SK-N-SH (cell line): ENCODE measurements at regions not wholly inside any gene's neighbourhood (a gene's known extent, or its start where the extent isn't known, plus 50 kb on each side); places are given as distances from the start of the nearest gene placed in this dataset.

Experiments
- CTCF ChIA-PET: fragments of 300-600, 350-600 bp; formaldehyde crosslinking; extraction: SDS; loops from one replicate; lab custom pipeline; 2021; lab: Yijun Ruan, JAX
- POLR2A ChIA-PET: fragments of 350-600 bp; sonication (Branson Sonifier 250); formaldehyde crosslinking; extraction: SDS; loops from one replicate; lab custom pipeline; 2020; ENCODE audit warnings: antibody characterized with exemption, inconsistent platforms; lab: Yijun Ruan, JAX
- DNase-seq: peaks from one replicate; pipeline ENCODE4 v3.0.0; 2012
- H2AFZ ChIP-seq: fragments of 200-600 bp; sonication (generic); 2 replicates; pipeline ENCODE4 v1.8.1; 2016; ENCODE audit warnings: antibody characterized with exemption, mild to moderate bottlenecking, low read depth
- H3F3A ChIP-seq: fragments of 200-600 bp; sonication (generic); replicated peaks from 2 replicates; pipeline ENCODE3; 2016; ENCODE audit warnings: antibody characterized with exemption, mild to moderate bottlenecking; ENCODE audit not compliant: insufficient read depth
- H3K27ac ChIP-seq, 2 experiments: fragments of 200-500 bp in 1 of 2; fragments of 200-600 bp in 1 of 2; sonication (Bioruptor generic) in 1 of 2; sonication (generic), shearing (Covaris generic) in 1 of 2; 2 replicates each; pipeline versions ENCODE4 v1.5.1 to v1.6.1; 2014 to 2016; ENCODE audit warnings: low read depth in 2 of 2, inconsistent platforms in 1 of 2, low read length in 1 of 2, mild to moderate bottlenecking in 1 of 2, mixed read lengths in 1 of 2
- H3K27me3 ChIP-seq: fragments of 200-600 bp; sonication (generic), shearing (Covaris generic); 2 replicates; pipeline ENCODE4 v1.6.1; 2016; ENCODE audit warnings: mixed run types; ENCODE audit not compliant: insufficient read depth
- H3K36me3 ChIP-seq, 2 experiments: fragments of 200-500 bp in 1 of 2; fragments of 200-600 bp in 1 of 2; sonication (Bioruptor generic) in 1 of 2; sonication (generic) in 1 of 2; replicated peaks in 1 of 2; 2 replicates each; pipeline versions ENCODE3 to v1.5.1; 2014 to 2016; ENCODE audit warnings: low read length in 1 of 2, mild to moderate bottlenecking in 1 of 2; ENCODE audit not compliant: insufficient read depth in 2 of 2, control insufficient read depth in 1 of 2
- H3K4me1 ChIP-seq, 2 experiments: fragments of 200-500 bp in 1 of 2; fragments of 200-600 bp in 1 of 2; sonication (Bioruptor generic) in 1 of 2; sonication (generic), shearing (Covaris generic) in 1 of 2; 2 replicates each; pipeline versions ENCODE4 v1.5.1 to v1.6.1; 2014 to 2016; ENCODE audit warnings: low read depth in 1 of 2, low read length in 1 of 2, mixed run types in 1 of 2; ENCODE audit not compliant: insufficient read depth in 2 of 2, control insufficient read depth in 1 of 2
- H3K4me2 ChIP-seq: fragments of 200-600 bp; sonication (generic), shearing (Covaris generic); 2 replicates; pipeline ENCODE4 v1.6.1; 2017; ENCODE audit warnings: mixed run types
- H3K4me3 ChIP-seq, 2 experiments: fragments of 200-500 bp in 1 of 2; fragments of 200-600 bp in 1 of 2; sonication (Bioruptor generic) in 1 of 2; sonication (generic), shearing (Covaris generic) in 1 of 2; 2 replicates each; pipeline versions ENCODE4 v1.5.1 to v1.8.1; 2014 to 2016; ENCODE audit warnings: low read depth in 2 of 2, inconsistent platforms in 1 of 2, low read length in 1 of 2, mild to moderate bottlenecking in 1 of 2, mixed read lengths in 1 of 2, moderate library complexity in 1 of 2
- H3K79me2 ChIP-seq: fragments of 200-600 bp; sonication (generic); 2 replicates; pipeline ENCODE4 v1.8.1; 2017; ENCODE audit warnings: mild to moderate bottlenecking; ENCODE audit not compliant: insufficient read depth
- H3K9ac ChIP-seq: fragments of 200-600 bp; sonication (generic); 2 replicates; pipeline ENCODE4 v1.6.1; 2017; ENCODE audit warnings: mixed run types
- H3K9me2 ChIP-seq: fragments of 200-600 bp; sonication (generic); 2 replicates; pipeline ENCODE4 v1.6.1; 2017; ENCODE audit warnings: mixed run types
- H3K9me3 ChIP-seq: fragments of 200-600 bp; sonication (generic); 2 replicates; pipeline ENCODE4 v1.6.1; 2017; ENCODE audit warnings: mixed run types, mild to moderate bottlenecking, moderate library complexity
- H4K20me1 ChIP-seq: fragments of 200-600 bp; sonication (generic); 2 replicates; pipeline ENCODE4 v1.6.1; 2017; ENCODE audit warnings: mild to moderate bottlenecking, mixed run types; ENCODE audit not compliant: insufficient read depth
- CHD2 ChIP-seq: fragments of 150-350 bp; IDR thresholded peaks from 2 replicates; pipeline ENCODE4 v1.6.1; 2018; ENCODE audit warnings: low read length; ENCODE audit not compliant: partially characterized antibody
- EP300 ChIP-seq, 2 experiments: IDR thresholded peaks; 2 replicates each; pipeline versions ENCODE4 v1.4.0 to v1.6.1; 2012; ENCODE audit warnings: borderline replicate concordance in 1 of 2, low read depth in 1 of 2, low read length in 1 of 2
- EZH2phosphoT487 ChIP-seq: fragments of 200-600 bp; sonication (generic); IDR thresholded peaks from 2 replicates; pipeline ENCODE4 v1.6.1; 2017; ENCODE audit warnings: low read depth, mixed run types, mild to moderate bottlenecking, antibody characterized with exemption, moderate library complexity, borderline replicate concordance
- FOSL2 ChIP-seq: IDR thresholded peaks from 2 replicates; pipeline ENCODE4 v1.4.0; 2012; ENCODE audit warnings: low read depth, mild to moderate bottlenecking, moderate library complexity, borderline replicate concordance
- FOXJ3 ChIP-seq: sonication (generic); formaldehyde crosslinking; IDR thresholded peaks from 2 replicates; pipeline ENCODE4 v1.5.1; 2020; ENCODE audit warnings: mild to moderate bottlenecking, missing genetic modification reagents
- GABPA ChIP-seq: IDR thresholded peaks from 2 replicates; pipeline ENCODE4 v1.4.0; 2012; ENCODE audit warnings: low read depth, mild to moderate bottlenecking
- GATA2 ChIP-seq: sonication (generic); formaldehyde crosslinking; IDR thresholded peaks from 2 replicates; pipeline ENCODE4 v1.5.0; 2020; ENCODE audit warnings: mild to moderate bottlenecking, missing genetic modification reagents
- MEF2A ChIP-seq: IDR thresholded peaks from 2 replicates; pipeline ENCODE4 v1.4.0; 2012; ENCODE audit warnings: low read depth, borderline replicate concordance
- PBX3 ChIP-seq: IDR thresholded peaks from 2 replicates; pipeline ENCODE4; 2012
- POLR2AphosphoS5 ChIP-seq: IDR thresholded peaks from 2 replicates; pipeline ENCODE4 v1.6.1; 2012; ENCODE audit warnings: low read depth, low read length
- RAD21 ChIP-seq: IDR thresholded peaks from 2 replicates; pipeline ENCODE4 v1.6.1; 2012; ENCODE audit warnings: mild to moderate bottlenecking, low read length
- RCOR1 ChIP-seq: fragments of 150-350 bp; IDR thresholded peaks from 2 replicates; pipeline ENCODE4 v1.6.1; 2017; ENCODE audit warnings: antibody characterized with exemption, low read length
- RFX5 ChIP-seq: IDR thresholded peaks from 2 replicates; pipeline ENCODE4 v1.6.1; 2012; ENCODE audit warnings: mild to moderate bottlenecking, improper control_type of control experiment, low read length
- SIN3A ChIP-seq: IDR thresholded peaks from 2 replicates; pipeline ENCODE4 v1.6.1; 2012; ENCODE audit warnings: low read depth, mild to moderate bottlenecking, low read length, moderate library complexity, borderline replicate concordance
- SMC3 ChIP-seq: IDR thresholded peaks from 2 replicates; pipeline ENCODE4 v1.6.1; 2012; ENCODE audit warnings: low read depth, low read length, improper control_type of control experiment
- TEAD4 ChIP-seq: IDR thresholded peaks from 2 replicates; pipeline ENCODE4 v1.4.0; 2012; ENCODE audit warnings: mild to moderate bottlenecking, borderline replicate concordance; ENCODE audit not compliant: insufficient read depth
- WGBS: methylation state at CpG from one replicate; pipeline ENCODE4 v1.1.6; 2017; ENCODE audit warnings: low lambda C conversion rate; 5-methylcytosine and 5-hydroxymethylcytosine counted together
- TF ChIP-seq, protein P1 (sequence below): IDR thresholded peaks from 2 replicates; pipeline ENCODE4 v1.6.1; 2012; ENCODE audit warnings: mild to moderate bottlenecking, low read depth, low read length, moderate library complexity
- TF ChIP-seq, protein P2 (sequence below): fragments of 150-350 bp; IDR thresholded peaks from 2 replicates; pipeline ENCODE4 v1.6.1; 2017; ENCODE audit warnings: antibody characterized with exemption, low read length, low read depth, borderline replicate concordance
- TF ChIP-seq, protein P3 (sequence below): IDR thresholded peaks from 2 replicates; pipeline ENCODE4 v1.4.0; 2012; ENCODE audit warnings: low read depth

GRCh38 chr2:188219541-188219940 lies 72.1 kb upstream of the GULP1 start:
- WGBS = 88% methylated on average over 1 of the region's 1 CpG
- H3K9me3 ChIP-seq = no peaks in the 10 kb centered on the region
- H3K9me2 ChIP-seq = no peaks in the 10 kb centered on the region
- DNase-seq = no peak
- H3K4me1 ChIP-seq = no peaks in the 10 kb centered on the region; a peak in 1 of 4 replicates
- ChIA-PET POLR2A (no interaction called here), CTCF (no interaction called here)
- H3K79me2 ChIP-seq = no peaks in the 10 kb centered on the region
- H4K20me1 ChIP-seq = no peaks in the 10 kb centered on the region
- no peaks in the 10 kb centered on the region for H3K36me3 ChIP-seq
- no peak for TF ChIP-seq FOXJ3 (CRISPR knock-in tag)
- TF ChIP-seq PBX3 = no peak
- no peak for TF ChIP-seq SIN3A
- TF ChIP-seq EZH2phosphoT487 = no peak
- TF ChIP-seq GABPA = no peak
- TF ChIP-seq EP300 (IDR thresholded peaks at IDR 0.05; ENCODE audit: borderline replicate concordance in 1 of 2, low read depth in 1 of 2, low read length in 1 of 2) = no peak
- no peak for TF ChIP-seq TEAD4
- TF ChIP-seq, protein P1, sequence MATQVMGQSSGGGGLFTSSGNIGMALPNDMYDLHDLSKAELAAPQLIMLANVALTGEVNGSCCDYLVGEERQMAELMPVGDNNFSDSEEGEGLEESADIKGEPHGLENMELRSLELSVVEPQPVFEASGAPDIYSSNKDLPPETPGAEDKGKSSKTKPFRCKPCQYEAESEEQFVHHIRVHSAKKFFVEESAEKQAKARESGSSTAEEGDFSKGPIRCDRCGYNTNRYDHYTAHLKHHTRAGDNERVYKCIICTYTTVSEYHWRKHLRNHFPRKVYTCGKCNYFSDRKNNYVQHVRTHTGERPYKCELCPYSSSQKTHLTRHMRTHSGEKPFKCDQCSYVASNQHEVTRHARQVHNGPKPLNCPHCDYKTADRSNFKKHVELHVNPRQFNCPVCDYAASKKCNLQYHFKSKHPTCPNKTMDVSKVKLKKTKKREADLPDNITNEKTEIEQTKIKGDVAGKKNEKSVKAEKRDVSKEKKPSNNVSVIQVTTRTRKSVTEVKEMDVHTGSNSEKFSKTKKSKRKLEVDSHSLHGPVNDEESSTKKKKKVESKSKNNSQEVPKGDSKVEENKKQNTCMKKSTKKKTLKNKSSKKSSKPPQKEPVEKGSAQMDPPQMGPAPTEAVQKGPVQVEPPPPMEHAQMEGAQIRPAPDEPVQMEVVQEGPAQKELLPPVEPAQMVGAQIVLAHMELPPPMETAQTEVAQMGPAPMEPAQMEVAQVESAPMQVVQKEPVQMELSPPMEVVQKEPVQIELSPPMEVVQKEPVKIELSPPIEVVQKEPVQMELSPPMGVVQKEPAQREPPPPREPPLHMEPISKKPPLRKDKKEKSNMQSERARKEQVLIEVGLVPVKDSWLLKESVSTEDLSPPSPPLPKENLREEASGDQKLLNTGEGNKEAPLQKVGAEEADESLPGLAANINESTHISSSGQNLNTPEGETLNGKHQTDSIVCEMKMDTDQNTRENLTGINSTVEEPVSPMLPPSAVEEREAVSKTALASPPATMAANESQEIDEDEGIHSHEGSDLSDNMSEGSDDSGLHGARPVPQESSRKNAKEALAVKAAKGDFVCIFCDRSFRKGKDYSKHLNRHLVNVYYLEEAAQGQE = no peak
- TF ChIP-seq CHD2 = no peak
- no peak for TF ChIP-seq SMC3
- H3F3A ChIP-seq = no peaks in the 10 kb centered on the region
- H3K4me3 ChIP-seq = no peak overlapping the region
- no peaks in the 10 kb centered on the region for H3K27me3 ChIP-seq
- no peak overlapping the region for H3K9ac ChIP-seq
- no peak overlapping the region for H3K4me2 ChIP-seq
- no peak overlapping the region for H2AFZ ChIP-seq
- no peak overlapping the region for H3K27ac ChIP-seq

DNA sequence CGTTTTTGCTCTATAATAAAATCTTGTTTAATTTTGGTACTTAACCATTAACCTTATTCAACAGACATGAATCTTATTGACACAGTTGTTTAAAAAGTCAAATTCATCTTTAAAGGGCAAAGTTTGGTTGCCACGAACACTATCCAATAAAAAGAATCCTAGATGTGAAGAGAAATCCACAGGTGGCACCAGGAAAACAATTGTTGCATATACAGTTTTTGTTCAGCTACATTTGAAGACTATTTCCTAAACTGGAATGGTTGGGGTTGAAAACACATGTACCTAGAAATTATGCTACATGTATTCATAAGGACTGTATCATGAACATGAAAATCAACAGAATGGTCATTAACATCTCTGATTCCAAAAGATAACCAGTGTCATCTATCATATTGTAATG lies 71.1 kb upstream of the GULP1 start:
- no peak overlapping the region for H3K27ac ChIP-seq
- H3K4me1 ChIP-seq = no peaks in the 10 kb centered on the region; a peak in 1 of 4 replicates
- 88% methylated on average over 2 of the region's 2 CpGs for WGBS
- ChIA-PET CTCF (no interaction called here), POLR2A (no interaction called here)
- no peaks in the 10 kb centered on the region for H3F3A ChIP-seq
- no peaks in the 10 kb centered on the region for H3K79me2 ChIP-seq
- no peak overlapping the region for H3K4me2 ChIP-seq
- H3K36me3 ChIP-seq = no peaks in the 10 kb centered on the region
- H2AFZ ChIP-seq = no peak overlapping the region
- no peaks in the 10 kb centered on the region for H3K27me3 ChIP-seq
- no peaks in the 10 kb centered on the region for H3K9me2 ChIP-seq
- no peak overlapping the region for H3K4me3 ChIP-seq
- no peaks in the 10 kb centered on the region for H3K9me3 ChIP-seq
- no peaks in the 10 kb centered on the region for H4K20me1 ChIP-seq
- no peak overlapping the region for H3K9ac ChIP-seq
- no peak for DNase-seq
- TF ChIP-seq RAD21 (no peak), RFX5 (no peak), SMC3 (no peak), POLR2AphosphoS5 (no peak), FOSL2 (no peak), MEF2A (no peak), GATA2 (CRISPR knock-in tag) (no peak), GABPA (no peak), EZH2phosphoT487 (no peak), RCOR1 (no peak), TEAD4 (no peak)
- TF ChIP-seq, protein P1 = no peak
- TF ChIP-seq, protein P2, sequence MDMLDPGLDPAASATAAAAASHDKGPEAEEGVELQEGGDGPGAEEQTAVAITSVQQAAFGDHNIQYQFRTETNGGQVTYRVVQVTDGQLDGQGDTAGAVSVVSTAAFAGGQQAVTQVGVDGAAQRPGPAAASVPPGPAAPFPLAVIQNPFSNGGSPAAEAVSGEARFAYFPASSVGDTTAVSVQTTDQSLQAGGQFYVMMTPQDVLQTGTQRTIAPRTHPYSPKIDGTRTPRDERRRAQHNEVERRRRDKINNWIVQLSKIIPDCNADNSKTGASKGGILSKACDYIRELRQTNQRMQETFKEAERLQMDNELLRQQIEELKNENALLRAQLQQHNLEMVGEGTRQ = no peak
- TF ChIP-seq, protein P3, sequence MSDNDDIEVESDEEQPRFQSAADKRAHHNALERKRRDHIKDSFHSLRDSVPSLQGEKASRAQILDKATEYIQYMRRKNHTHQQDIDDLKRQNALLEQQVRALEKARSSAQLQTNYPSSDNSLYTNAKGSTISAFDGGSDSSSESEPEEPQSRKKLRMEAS = no peak
